ENCODE measurements at regions not wholly inside any gene's neighbourhood (a gene's known extent, or its start where the extent isn't known, plus 50 kb on each side); places are given as distances from the start of the nearest gene placed in this dataset.

GRCh38 chr5:68999181-68999580, 94.6 kb upstream of the SLC30A5 start (continued):
- TF ChIP-seq PRDM10 (IDR thresholded peaks at IDR 0.05; ENCODE audit: partially characterized antibody) (no peak), IRF2 (CRISPR knock-in tag; IDR thresholded peaks at IDR 0.05) (no peak), ZNF395 (CRISPR knock-in tag; IDR thresholded peaks at IDR 0.05) (no peak), NR2F6 (CRISPR knock-in tag; IDR thresholded peaks at IDR 0.05) (no peak), ZFX (CRISPR knock-in tag; IDR thresholded peaks at IDR 0.05) (no peak), RBFOX2 (IDR thresholded peaks at IDR 0.05; ENCODE audit: low read depth, low read length) (no peak)

Measured in K562 (cell line).